DOHH2 (cell line): ENCODE measurements at regions not wholly inside any gene's neighbourhood (a gene's known extent, or its start where the extent isn't known, plus 50 kb on each side); places are given as distances from the start of the nearest gene placed in this dataset.

Source experiments
- H3F3A ChIP-seq: fragments of 200-600 bp; sonication (generic), shearing (Covaris generic); 2 replicates; pipeline ENCODE4 v1.6.0; 2016; ENCODE audit warnings: antibody characterized with exemption, mild to moderate bottlenecking; ENCODE audit not compliant: control insufficient read depth, insufficient read depth
- H3K27ac ChIP-seq: fragments of 200-600 bp; sonication (generic); 2 replicates; pipeline ENCODE4 v1.5.1; 2014; ENCODE audit warnings: low read depth, mild to moderate bottlenecking, low read length, moderate library complexity
- H3K27me3 ChIP-seq: fragments of 200-600 bp; sonication (generic); 2 replicates; pipeline ENCODE4 v1.6.1; 2014; ENCODE audit warnings: mild to moderate bottlenecking, low read length, mixed read lengths; ENCODE audit not compliant: control insufficient read depth
- H3K36me3 ChIP-seq: fragments of 200-600 bp; sonication (generic); 2 replicates; pipeline ENCODE4 v1.6.1; 2014; ENCODE audit warnings: mild to moderate bottlenecking, low read length, moderate library complexity, mixed read lengths; ENCODE audit not compliant: control insufficient read depth
- H3K4me1 ChIP-seq: fragments of 200-600 bp; sonication (generic); 2 replicates; pipeline ENCODE4 v1.6.1; 2014; ENCODE audit warnings: mild to moderate bottlenecking, low read length, mixed read lengths; ENCODE audit not compliant: control insufficient read depth
- H3K4me2 ChIP-seq: fragments of 200-600 bp; sonication (generic); 2 replicates; pipeline ENCODE4 v1.6.0; 2014; ENCODE audit warnings: mild to moderate bottlenecking, low read length, moderate library complexity
- H3K4me3 ChIP-seq: fragments of 200-600 bp; sonication (generic); 2 replicates; pipeline ENCODE4 v1.5.1; 2014; ENCODE audit warnings: mild to moderate bottlenecking, low read length, mixed read lengths
- H3K79me2 ChIP-seq: fragments of 200-600 bp; sonication (generic); 2 replicates; pipeline ENCODE4 v1.6.1; 2014; ENCODE audit warnings: mild to moderate bottlenecking, low read length, mixed read lengths; ENCODE audit not compliant: control insufficient read depth
- H3K9me2 ChIP-seq: fragments of 200-600 bp; sonication (generic); replicated peaks from 2 replicates; pipeline ENCODE4 v1.6.1; 2014; ENCODE audit warnings: mild to moderate bottlenecking, low read length, mixed read lengths; ENCODE audit not compliant: control insufficient read depth
- H3K9me3 ChIP-seq: fragments of 200-600 bp; sonication (generic); 2 replicates; pipeline ENCODE4 v1.6.1; 2014; ENCODE audit warnings: antibody characterized with exemption, low read length, mixed read lengths; ENCODE audit not compliant: control insufficient read depth, insufficient read depth
- H4K20me1 ChIP-seq: fragments of 200-600 bp; sonication (generic); 2 replicates; pipeline ENCODE4 v1.6.0; 2014; ENCODE audit warnings: low read depth, mild to moderate bottlenecking, antibody characterized with exemption, low read length, moderate library complexity; ENCODE audit not compliant: control insufficient read depth, insufficient read depth
- EZH2phosphoT487 ChIP-seq: fragments of 200-600 bp; sonication (generic); IDR thresholded peaks from 2 replicates; pipeline ENCODE4 v1.6.1; 2017; ENCODE audit warnings: borderline replicate concordance, mild to moderate bottlenecking, antibody characterized with exemption, low read length, moderate library complexity, mixed read lengths
- TF ChIP-seq, protein P1 (sequence below): fragments of 200-600 bp; sonication (generic); IDR thresholded peaks from one replicate; pipeline ENCODE4 v1.5.1; 2014; ENCODE audit warnings: antibody characterized with exemption, mild to moderate bottlenecking, low read depth, low read length; ENCODE audit not compliant: poor library complexity, severe bottlenecking

DNA sequence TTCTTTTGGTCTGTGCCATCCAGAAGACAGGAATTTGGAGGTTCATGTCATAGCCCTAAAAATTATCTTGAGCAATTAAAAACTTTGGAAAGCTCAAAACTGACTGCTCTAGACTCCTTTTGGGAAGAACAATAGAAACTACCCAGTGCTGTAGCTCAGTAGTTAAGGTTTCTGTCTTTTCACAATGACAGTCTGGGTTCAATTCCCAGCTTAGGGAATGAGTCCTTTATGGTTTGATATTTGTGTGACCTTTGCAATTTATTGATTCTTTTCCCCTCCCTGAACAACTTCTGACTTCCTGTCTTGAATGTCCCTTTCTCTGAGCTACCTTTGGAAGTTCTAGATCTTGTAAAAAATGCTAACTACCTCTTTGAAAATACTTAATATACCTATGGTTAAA, 603.3 kb upstream of the IGFBP3 start:
- H3K4me2 ChIP-seq: no peak overlapping the region
- H3K79me2 ChIP-seq: no peaks in the 10 kb centered on the region
- H3K9me3 ChIP-seq: no peaks in the 10 kb centered on the region
- H4K20me1 ChIP-seq: no peaks in the 10 kb centered on the region
- H3K9me2 ChIP-seq: no peaks in the 10 kb centered on the region
- H3K36me3 ChIP-seq: no peaks in the 10 kb centered on the region
- no peak overlapping the region for H3K4me3 ChIP-seq
- no peak overlapping the region for H3K27ac ChIP-seq
- H3K27me3 ChIP-seq: no peaks in the 10 kb centered on the region
- no peak for TF ChIP-seq EZH2phosphoT487
- TF ChIP-seq, protein P1, sequence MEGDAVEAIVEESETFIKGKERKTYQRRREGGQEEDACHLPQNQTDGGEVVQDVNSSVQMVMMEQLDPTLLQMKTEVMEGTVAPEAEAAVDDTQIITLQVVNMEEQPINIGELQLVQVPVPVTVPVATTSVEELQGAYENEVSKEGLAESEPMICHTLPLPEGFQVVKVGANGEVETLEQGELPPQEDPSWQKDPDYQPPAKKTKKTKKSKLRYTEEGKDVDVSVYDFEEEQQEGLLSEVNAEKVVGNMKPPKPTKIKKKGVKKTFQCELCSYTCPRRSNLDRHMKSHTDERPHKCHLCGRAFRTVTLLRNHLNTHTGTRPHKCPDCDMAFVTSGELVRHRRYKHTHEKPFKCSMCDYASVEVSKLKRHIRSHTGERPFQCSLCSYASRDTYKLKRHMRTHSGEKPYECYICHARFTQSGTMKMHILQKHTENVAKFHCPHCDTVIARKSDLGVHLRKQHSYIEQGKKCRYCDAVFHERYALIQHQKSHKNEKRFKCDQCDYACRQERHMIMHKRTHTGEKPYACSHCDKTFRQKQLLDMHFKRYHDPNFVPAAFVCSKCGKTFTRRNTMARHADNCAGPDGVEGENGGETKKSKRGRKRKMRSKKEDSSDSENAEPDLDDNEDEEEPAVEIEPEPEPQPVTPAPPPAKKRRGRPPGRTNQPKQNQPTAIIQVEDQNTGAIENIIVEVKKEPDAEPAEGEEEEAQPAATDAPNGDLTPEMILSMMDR: no peak
- no peaks in the 10 kb centered on the region for H3F3A ChIP-seq
- H3K4me1 ChIP-seq: no peaks in the 10 kb centered on the region

DNA sequence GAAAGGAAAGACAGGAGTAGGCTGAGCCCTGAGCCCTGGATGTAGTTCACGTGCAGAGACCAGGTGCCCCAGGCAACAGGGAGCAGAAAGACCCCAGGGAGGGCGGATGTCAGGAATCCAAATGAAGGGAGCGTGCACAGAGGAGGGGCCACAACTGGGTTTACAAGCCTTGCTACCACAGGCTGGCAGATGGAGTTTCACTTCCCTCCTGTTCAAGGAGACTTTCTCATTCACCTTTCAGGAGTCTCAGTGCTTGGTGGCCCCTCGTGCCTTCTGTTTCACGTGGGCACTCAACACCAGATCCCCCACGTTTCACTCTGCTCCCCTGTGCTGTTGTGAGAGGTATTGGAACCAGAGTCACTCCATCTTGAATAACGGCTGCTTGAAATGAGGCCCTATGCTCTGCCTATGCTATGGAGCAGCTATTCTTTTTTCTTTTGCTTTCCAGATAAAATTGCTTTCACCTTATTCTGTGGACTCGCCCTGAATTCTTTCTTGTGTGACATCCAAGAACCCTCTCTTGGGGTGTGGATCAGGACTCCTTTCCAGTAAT, 601.4 kb upstream of the IGFBP3 start:
- no peaks in the 10 kb centered on the region for H4K20me1 ChIP-seq
- no peak overlapping the region for H3K4me3 ChIP-seq
- TF ChIP-seq EZH2phosphoT487: no peak
- TF ChIP-seq, protein P1: no peak
- H3K9me2 ChIP-seq: no peaks in the 10 kb centered on the region
- H3K4me1 ChIP-seq: no peaks in the 10 kb centered on the region
- H3K27ac ChIP-seq: no peak overlapping the region
- H3K4me2 ChIP-seq: no peak overlapping the region
- no peaks in the 10 kb centered on the region for H3F3A ChIP-seq
- H3K79me2 ChIP-seq: no peaks in the 10 kb centered on the region
- H3K27me3 ChIP-seq: no peaks in the 10 kb centered on the region
- no peaks in the 10 kb centered on the region for H3K36me3 ChIP-seq
- H3K9me3 ChIP-seq: no peaks in the 10 kb centered on the region

DNA sequence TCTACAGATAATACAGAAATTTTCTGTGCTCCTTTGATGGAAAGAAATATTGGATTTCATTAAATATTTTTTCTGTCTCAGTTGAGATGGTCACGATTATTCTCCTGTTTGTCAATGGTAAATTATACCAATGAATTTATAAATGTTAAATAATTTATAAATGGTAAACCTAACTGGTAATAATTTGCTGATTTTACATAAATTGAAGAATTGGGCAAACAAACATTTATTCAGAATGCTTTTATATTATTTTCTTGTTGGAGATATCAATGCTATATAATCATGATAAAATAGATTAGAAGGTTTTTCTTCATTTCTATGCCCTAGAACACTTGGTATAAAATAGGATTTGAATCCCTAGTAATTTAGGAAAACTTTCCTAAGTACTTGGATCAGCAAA, 597.6 kb upstream of the IGFBP3 start:
- Histone ChIP-seq H3K79me2 (no peaks in the 10 kb centered on the region), H3K27ac (no peak overlapping the region), H3K36me3 (no peaks in the 10 kb centered on the region), H3K9me3 (no peaks in the 10 kb centered on the region), H3K4me1 (no peaks in the 10 kb centered on the region), H3K9me2 (no peaks in the 10 kb centered on the region), H4K20me1 (no peaks in the 10 kb centered on the region), H3K27me3 (no peaks in the 10 kb centered on the region), H3F3A (no peaks in the 10 kb centered on the region), H3K4me2 (no peak overlapping the region), H3K4me3 (no peak overlapping the region)
- TF ChIP-seq, protein P1: no peak
- TF ChIP-seq EZH2phosphoT487: no peak
